Lung (tissue), 11 donors: ENCODE measurements at regions not wholly inside any gene's neighbourhood (a gene's known extent, or its start where the extent isn't known, plus 50 kb on each side); places are given as distances from the start of the nearest gene placed in this dataset.
A peak's percentile ranks its signal among the peaks of the same experiment; 100 is the strongest.
"Not testable (repeated sequence)": the region's sequence is repeated elsewhere in the genome, so short reads cannot be mapped to it uniquely, and the experiment has no call there.

Experiments
- ATAC-seq: fragments of 200-7000 bp; cut with Tn5 transposase; one replicate; pipeline ENCODE4 v1.9.1; 2020; ENCODE audit warnings: moderate number of reproducible peaks; ENCODE audit not compliant: insufficient read depth, low FRiP score
- DNase-seq, 3 donors: peaks; one replicate each; pipeline ENCODE4 v3.0.0-alpha.2; 2013 to 2017
- H3K27ac ChIP-seq, 2 donors: one replicate each; pipeline ENCODE4 v1.5.1; 2013; ENCODE audit warnings: mild to moderate bottlenecking in 2 of 2, moderate library complexity in 2 of 2, control low read depth in 1 of 2, inconsistent platforms in 1 of 2, low read depth in 1 of 2, low read length in 1 of 2
- H3K27me3 ChIP-seq, 3 donors: one replicate each; pipeline ENCODE4 v1.5.1; 2013; ENCODE audit warnings: low read length in 2 of 3; ENCODE audit not compliant: control insufficient read depth in 3 of 3, insufficient read depth in 3 of 3
- H3K36me3 ChIP-seq, 4 donors: one replicate each; pipeline ENCODE4 v1.5.1; 2013; ENCODE audit warnings: low read length in 4 of 4, mild to moderate bottlenecking in 1 of 4, moderate library complexity in 1 of 4; ENCODE audit not compliant: control insufficient read depth in 4 of 4, insufficient read depth in 4 of 4
- H3K4me1 ChIP-seq, 5 donors: one replicate each; pipeline ENCODE4 v1.5.1; 2013; ENCODE audit warnings: low read length in 5 of 5, mild to moderate bottlenecking in 2 of 5, moderate library complexity in 1 of 5; ENCODE audit not compliant: control insufficient read depth in 5 of 5, insufficient read depth in 5 of 5
- H3K4me3 ChIP-seq: one replicate; pipeline ENCODE4 v1.5.1; 2013; ENCODE audit warnings: mild to moderate bottlenecking, control low read depth, moderate library complexity
- H3K9ac ChIP-seq, 2 donors: one replicate each; pipeline ENCODE4 v1.5.1; 2013; ENCODE audit warnings: low read length in 2 of 2, control low read depth in 1 of 2; ENCODE audit not compliant: insufficient read depth in 1 of 2
- H3K9me3 ChIP-seq, 4 donors: one replicate each; pipeline ENCODE4 v1.5.1; 2013; ENCODE audit warnings: low read length in 3 of 4, mild to moderate bottlenecking in 1 of 4, moderate library complexity in 1 of 4; ENCODE audit not compliant: control insufficient read depth in 4 of 4, insufficient read depth in 3 of 4
- WGBS, 2 donors: extraction: QIAGEN DNeasy Blood & Tissue Kit; methylation state at CpG; one replicate each; pipeline ENCODE4 v1.1.7; 2013; 5-methylcytosine and 5-hydroxymethylcytosine counted together
- TF ChIP-seq, protein P1 (sequence below): IDR thresholded peaks from 2 replicates; pipeline ENCODE4 v1.5.1; 2012; ENCODE audit warnings: mild to moderate bottlenecking; ENCODE audit errors: control extremely low read depth, extremely low read depth
- donor health status: control.
- donor health status: control.
- donor health status: Bipolar disorder and iron deficiency.
- donor health status: healthy.
- donor health status: DM: yes; HTN: yes; CAD: no.

- Histone ChIP-seq H3K27me3 (peaks cover 0 to 13% (median 0%) of the 10 kb centered on the region in 3 donors), H3K4me3 (no peak overlapping the region), H3K27ac (peak overlapping the region in 1 of 2 donors; percentile 54), H3K9me3 (peaks cover 0 to 5% (median 1%) of the 10 kb centered on the region in 4 donors), H3K4me1 (peaks cover 0 to 19% (median 0%) of the 10 kb centered on the region in 5 donors), H3K9ac (no peak overlapping the region), H3K36me3 (no peaks in the 10 kb centered on the region)
- WGBS, 2 donors = 44 to 53% methylated on average over 7 of the region's 7 CpGs
- ATAC-seq = no peak
- no peak for DNase-seq
- TF ChIP-seq, protein P1, sequence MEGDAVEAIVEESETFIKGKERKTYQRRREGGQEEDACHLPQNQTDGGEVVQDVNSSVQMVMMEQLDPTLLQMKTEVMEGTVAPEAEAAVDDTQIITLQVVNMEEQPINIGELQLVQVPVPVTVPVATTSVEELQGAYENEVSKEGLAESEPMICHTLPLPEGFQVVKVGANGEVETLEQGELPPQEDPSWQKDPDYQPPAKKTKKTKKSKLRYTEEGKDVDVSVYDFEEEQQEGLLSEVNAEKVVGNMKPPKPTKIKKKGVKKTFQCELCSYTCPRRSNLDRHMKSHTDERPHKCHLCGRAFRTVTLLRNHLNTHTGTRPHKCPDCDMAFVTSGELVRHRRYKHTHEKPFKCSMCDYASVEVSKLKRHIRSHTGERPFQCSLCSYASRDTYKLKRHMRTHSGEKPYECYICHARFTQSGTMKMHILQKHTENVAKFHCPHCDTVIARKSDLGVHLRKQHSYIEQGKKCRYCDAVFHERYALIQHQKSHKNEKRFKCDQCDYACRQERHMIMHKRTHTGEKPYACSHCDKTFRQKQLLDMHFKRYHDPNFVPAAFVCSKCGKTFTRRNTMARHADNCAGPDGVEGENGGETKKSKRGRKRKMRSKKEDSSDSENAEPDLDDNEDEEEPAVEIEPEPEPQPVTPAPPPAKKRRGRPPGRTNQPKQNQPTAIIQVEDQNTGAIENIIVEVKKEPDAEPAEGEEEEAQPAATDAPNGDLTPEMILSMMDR = no peak
Observed at GRCh38 chr16:86270696-86271095, 239.6 kb upstream of the FOXF1 start.

- Histone ChIP-seq H3K9ac (no peak overlapping the region), H3K9me3 (peaks cover 0 to 5% (median 1%) of the 10 kb centered on the region in 4 donors), H3K36me3 (no peaks in the 10 kb centered on the region), H3K27me3 (peaks cover 0 to 13% (median 0%) of the 10 kb centered on the region in 3 donors), H3K27ac (no peak overlapping the region), H3K4me3 (no peak overlapping the region), H3K4me1 (peaks cover 0 to 19% (median 0%) of the 10 kb centered on the region in 5 donors)
- DNase-seq (no peak), ATAC-seq (no peak)
- TF ChIP-seq, protein P1 = no peak
- 95 to 97% methylated on average over 1 of the region's 1 CpG for WGBS, 2 donors
Observed at GRCh38 chr16:86272744-86273143, 237.6 kb upstream of the FOXF1 start.

DNA sequence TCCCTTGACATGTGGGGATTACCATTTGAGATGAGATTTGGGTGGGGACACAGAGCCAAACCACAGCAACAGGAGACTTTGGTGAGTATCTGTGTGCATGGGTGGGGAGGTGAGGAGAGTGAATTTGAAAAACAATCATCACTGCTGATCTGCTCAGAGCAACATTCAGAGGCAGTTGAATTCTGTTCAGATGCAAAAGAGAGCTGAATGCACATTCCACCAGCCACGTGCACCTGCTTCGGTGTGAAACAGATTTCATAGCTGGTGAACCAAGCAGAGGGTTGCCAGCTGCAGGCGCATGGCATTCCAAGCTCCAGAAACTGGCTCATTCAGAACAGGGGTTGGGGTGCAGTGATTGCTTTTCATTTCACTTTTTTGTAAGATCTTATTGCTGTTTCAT is 233.1 kb upstream of the FOXF1 start:
- no peak for ATAC-seq
- Histone ChIP-seq H3K4me1 (peaks cover 0 to 3% (median 0%) of the 10 kb centered on the region in 5 donors), H3K9ac (no peak overlapping the region), H3K27ac (no peak overlapping the region), H3K9me3 (peaks cover 0 to 5% (median 1%) of the 10 kb centered on the region in 4 donors), H3K4me3 (no peak overlapping the region), H3K27me3 (peaks cover 0 to 19% (median 0%) of the 10 kb centered on the region in 3 donors), H3K36me3 (no peaks in the 10 kb centered on the region)
- TF ChIP-seq, protein P1 = no peak
- DNase-seq = no peak
- 65 to 83% methylated on average over 3 of the region's 3 CpGs for WGBS, 2 donors

- not testable (repeated sequence) for H3K9me3 ChIP-seq, ATAC-seq, DNase-seq, H3K4me3 ChIP-seq, H3K4me1 ChIP-seq, H3K27ac ChIP-seq, H3K9ac ChIP-seq, H3K36me3 ChIP-seq
- peaks cover 0 to 19% (median 0%) of the 10 kb centered on the region in 3 donors for H3K27me3 ChIP-seq
- WGBS, 2 donors = 86 to 89% methylated on average over 4 of the region's 4 CpGs
Observed at GRCh38 chr16:86277859-86278258, 232.5 kb upstream of the FOXF1 start.
